ENCODE measurements at regions not wholly inside any gene's neighbourhood (a gene's known extent, or its start where the extent isn't known, plus 50 kb on each side); places are given as distances from the start of the nearest gene placed in this dataset.
"Not testable (repeated sequence)": the region's sequence is repeated elsewhere in the genome, so short reads cannot be mapped to it uniquely, and the experiment has no call there.

DNA sequence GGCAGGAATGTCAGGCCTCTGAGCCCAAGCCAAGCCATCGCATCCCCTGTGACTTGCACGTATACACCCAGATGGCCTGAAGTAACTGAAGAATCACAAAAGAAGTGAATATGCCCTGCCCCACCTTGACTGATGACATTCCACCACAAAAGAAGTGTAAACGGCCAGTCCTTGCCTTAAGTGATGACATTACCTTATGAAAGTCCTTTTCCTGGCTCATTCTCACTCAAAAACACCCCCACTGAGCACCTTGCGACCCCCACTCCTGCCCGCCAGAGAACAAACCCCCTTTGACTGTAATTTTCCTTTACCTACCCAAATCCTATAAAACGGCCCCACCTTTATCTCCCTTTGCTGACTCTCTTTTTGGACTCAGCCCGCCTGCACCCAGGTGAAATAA lies 185.8 kb upstream of the MEIS1 start:
- not testable (repeated sequence) for TF ChIP-seq CTCF (conservative IDR thresholded peaks at IDR 0.05; ENCODE audit: low read length); EZH2phosphoT487 (IDR thresholded peaks at IDR 0.05; ENCODE audit: borderline replicate concordance)

Measured in Loucy (cell line).